WTC11 (cell line): ENCODE measurements at regions not wholly inside any gene's neighbourhood (a gene's known extent, or its start where the extent isn't known, plus 50 kb on each side); places are given as distances from the start of the nearest gene placed in this dataset.

Experiments
- ATAC-seq: fragments of 200-7000 bp; cut with Tn5 transposase; 2 replicates; pipeline ENCODE4 v1.10.0; 2021; ENCODE audit warnings: mild to moderate bottlenecking, moderate library complexity
- CTCF ChIA-PET: fragments of 300-600 bp; sonication (Branson Sonifier 250); formaldehyde crosslinking; loops from one replicate; lab custom pipeline; 2021; ENCODE audit warnings: antibody characterized with exemption; lab: Charles Lee
- POLR2A ChIA-PET: fragments of 350-600 bp; sonication (Branson Sonifier 250); formaldehyde crosslinking; loops from one replicate; lab custom pipeline; 2021; ENCODE audit warnings: antibody characterized with exemption; lab: Charles Lee
- DNase-seq: peaks from one replicate; pipeline ENCODE4 v3.0.0; 2021; ENCODE audit warnings: low spot score
- H3K27ac Mint-ChIP-seq: 2 replicates; pipeline ENCODE4 v1.8.0; 2021; ENCODE audit warnings: mixed read lengths
- H3K27me3 Mint-ChIP-seq: 2 replicates; pipeline ENCODE4 v1.8.0; 2021; ENCODE audit warnings: low read depth, mild to moderate bottlenecking, moderate library complexity, mixed read lengths
- H3K36me3 Mint-ChIP-seq: 2 replicates; pipeline ENCODE4 v1.8.0; 2021; ENCODE audit warnings: mixed read lengths
- H3K4me1 Mint-ChIP-seq: 2 replicates; pipeline ENCODE4 v1.8.0; 2022; ENCODE audit warnings: mixed read lengths
- H3K4me3 Mint-ChIP-seq: 2 replicates; pipeline ENCODE4 v1.8.0; 2021; ENCODE audit warnings: mild to moderate bottlenecking, moderate library complexity, mixed read lengths
- H3K9me3 Mint-ChIP-seq: 2 replicates; pipeline ENCODE4 v1.8.0; 2021; ENCODE audit warnings: mixed read lengths
- AR ChIP-seq: fragments of 250-450 bp; sonication (Bioruptor Pico); IDR thresholded peaks from 2 replicates; pipeline ENCODE4 v1.9.0; 2021; ENCODE audit warnings: mild to moderate bottlenecking
- CBFB ChIP-seq: sonication (generic); formaldehyde crosslinking; IDR thresholded peaks from 2 replicates; pipeline ENCODE4 v1.8.1; 2022; ENCODE audit warnings: mild to moderate bottlenecking, low read depth, missing genetic modification reagents
- ELF4 ChIP-seq: sonication (generic); formaldehyde crosslinking; IDR thresholded peaks from 2 replicates; pipeline ENCODE4 v1.8.1; 2022; ENCODE audit warnings: low read depth, mild to moderate bottlenecking, moderate library complexity, missing genetic modification reagents
- ESRRA ChIP-seq: sonication (generic); formaldehyde crosslinking; IDR thresholded peaks from 2 replicates; pipeline ENCODE4 v1.8.1; 2022; ENCODE audit warnings: mild to moderate bottlenecking, missing genetic modification reagents, borderline replicate concordance
- FOXJ3 ChIP-seq: sonication (generic); formaldehyde crosslinking; IDR thresholded peaks from 2 replicates; pipeline ENCODE4 v1.9.0; 2021; ENCODE audit warnings: missing genetic modification reagents, mild to moderate bottlenecking, borderline replicate concordance
- GABPB1 ChIP-seq: sonication (generic); formaldehyde crosslinking; IDR thresholded peaks from 2 replicates; pipeline ENCODE4 v1.8.1; 2023; ENCODE audit warnings: mild to moderate bottlenecking, missing genetic modification reagents
- GRHL2 ChIP-seq: fragments of 250-450 bp; sonication (Bioruptor Pico); IDR thresholded peaks from 2 replicates; pipeline ENCODE4 v1.8.0; 2022; ENCODE audit warnings: mild to moderate bottlenecking, moderate library complexity; ENCODE audit not compliant: insufficient replicate concordance, severe bottlenecking
- HMGA2 ChIP-seq: fragments of 250-450 bp; sonication (Bioruptor Pico); IDR thresholded peaks from 2 replicates; pipeline ENCODE4 v1.4.0; 2021; ENCODE audit warnings: mild to moderate bottlenecking, moderate library complexity
- HMGXB4 ChIP-seq: sonication (generic); formaldehyde crosslinking; IDR thresholded peaks from 2 replicates; pipeline ENCODE4 v1.8.1; 2023; ENCODE audit warnings: mild to moderate bottlenecking, moderate library complexity, missing genetic modification reagents
- JAZF1 ChIP-seq: fragments of 250-450 bp; sonication (Bioruptor Pico); IDR thresholded peaks from 2 replicates; pipeline ENCODE4 v1.9.0; 2021; ENCODE audit warnings: moderate library complexity, mild to moderate bottlenecking, inconsistent platforms
- JUN ChIP-seq: sonication (generic); formaldehyde crosslinking; IDR thresholded peaks from 2 replicates; pipeline ENCODE4 v1.8.0; 2023; ENCODE audit warnings: mild to moderate bottlenecking, missing genetic modification reagents
- MXD4 ChIP-seq: fragments of 250-450 bp; sonication (Bioruptor Pico); IDR thresholded peaks from 2 replicates; pipeline ENCODE4 v1.8.0; 2021; ENCODE audit warnings: mild to moderate bottlenecking, moderate library complexity, borderline replicate concordance
- MYBL2 ChIP-seq: sonication (generic); formaldehyde crosslinking; IDR thresholded peaks from 2 replicates; pipeline ENCODE4 v1.8.1; 2023; ENCODE audit warnings: mild to moderate bottlenecking, moderate library complexity, missing genetic modification reagents
- NR2C2 ChIP-seq: sonication (generic); formaldehyde crosslinking; IDR thresholded peaks from 2 replicates; pipeline ENCODE4 v1.8.0; 2022; ENCODE audit warnings: mild to moderate bottlenecking, missing genetic modification reagents
- OVOL2 ChIP-seq: fragments of 250-450 bp; sonication (Bioruptor Pico); IDR thresholded peaks from 2 replicates; pipeline ENCODE4 v1.9.0; 2021; ENCODE audit warnings: mild to moderate bottlenecking, borderline replicate concordance
- SMAD4 ChIP-seq: sonication (generic); formaldehyde crosslinking; IDR thresholded peaks from 2 replicates; pipeline ENCODE4 v1.8.0; 2022; ENCODE audit warnings: mild to moderate bottlenecking, missing genetic modification reagents
- SP1 ChIP-seq: sonication (generic); formaldehyde crosslinking; conservative IDR thresholded peaks from 2 replicates; pipeline ENCODE4 v1.8.1; 2022; ENCODE audit warnings: missing genetic modification reagents
- STAT6 ChIP-seq: sonication (generic); formaldehyde crosslinking; conservative IDR thresholded peaks from 2 replicates; pipeline ENCODE4 v1.8.1; 2023; ENCODE audit warnings: mild to moderate bottlenecking, low read depth, missing genetic modification reagents, moderate library complexity
- TP53 ChIP-seq: sonication (generic); formaldehyde crosslinking; IDR thresholded peaks from 2 replicates; pipeline ENCODE4 v1.8.1; 2023; ENCODE audit warnings: mild to moderate bottlenecking, missing genetic modification reagents
- ZNF416 ChIP-seq: fragments of 250-450 bp; sonication (Bioruptor Pico); IDR thresholded peaks from 2 replicates; pipeline ENCODE4 v1.9.0; 2021; ENCODE audit warnings: mild to moderate bottlenecking, inconsistent platforms
- ZNF671 ChIP-seq: fragments of 250-450 bp; sonication (Bioruptor Pico); IDR thresholded peaks from 2 replicates; pipeline ENCODE4 v1.8.0; 2021; ENCODE audit warnings: mild to moderate bottlenecking
- TF ChIP-seq, protein P1 (sequence below): sonication (generic); formaldehyde crosslinking; IDR thresholded peaks from 2 replicates; pipeline ENCODE4 v1.8.0; 2023; ENCODE audit warnings: mild to moderate bottlenecking, missing genetic modification reagents

GRCh38 chrX:145630081-145630480 lies 187.5 kb upstream of the SLITRK2 start:
- Mint-ChIP-seq H3K27me3 (no peaks in the 10 kb centered on the region; the same call in 1 of the 2 replicates), H3K27ac (no peak overlapping the region), H3K9me3 (peaks cover 56% of the 10 kb centered on the region), H3K4me3 (no peak overlapping the region), H3K4me1 (no peaks in the 10 kb centered on the region), H3K36me3 (peaks cover 40% of the 10 kb centered on the region)
- TF ChIP-seq FOXJ3 (no peak), ZNF416 (CRISPR knock-in tag) (no peak), JAZF1 (no peak), SMAD4 (CRISPR knock-in tag) (no peak), TP53 (CRISPR knock-in tag) (no peak)
- ATAC-seq (no peak), DNase-seq (no peak)
- ChIA-PET POLR2A (no interaction called here), CTCF (no interaction called here)

DNA sequence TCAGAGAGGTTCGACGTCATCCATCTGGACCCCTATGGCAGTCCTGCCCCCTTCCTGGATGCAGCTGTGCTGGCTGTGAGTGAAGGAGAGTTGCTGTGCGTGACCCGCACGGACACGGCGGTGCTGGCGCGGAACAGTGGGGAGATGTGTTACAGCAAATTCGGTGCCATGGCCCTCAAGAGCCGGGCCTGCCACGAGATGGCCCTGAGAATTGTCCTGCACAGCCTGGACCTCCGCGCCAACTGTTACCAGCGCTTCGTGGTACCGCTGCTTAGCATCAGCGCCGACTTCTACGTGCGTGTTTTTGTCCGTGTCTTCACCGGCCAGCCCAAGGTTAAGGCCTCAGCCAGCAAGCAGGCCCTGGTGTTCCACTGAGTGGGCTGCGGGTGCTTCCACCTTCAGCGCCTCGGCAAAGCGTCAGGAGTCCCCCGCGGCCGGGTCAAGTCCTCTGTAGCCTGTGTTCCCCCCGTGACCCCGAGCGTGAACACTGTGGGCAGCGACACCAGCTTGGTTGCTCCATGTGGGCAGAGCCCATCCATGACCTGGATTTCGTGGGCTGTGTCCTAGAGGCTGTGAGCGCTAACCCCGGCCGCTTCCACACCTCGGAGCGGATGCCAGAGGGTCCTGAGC lies 186.7 kb upstream of the SLITRK2 start:
- H3K36me3 Mint-ChIP-seq, result peaks cover 42% of the 10 kb centered on the region

GRCh38 chrX:145631461-145631951 lies 186.1 kb upstream of the SLITRK2 start:
- no peak overlapping the region for H3K4me3 Mint-ChIP-seq
- no peaks in the 10 kb centered on the region; the same call in 1 of the 2 replicates for H3K27me3 Mint-ChIP-seq
- POLR2A ChIA-PET, result no interaction called here
- no peak overlapping the region for H3K27ac Mint-ChIP-seq
- DNase-seq (no peak), ATAC-seq (no peak)
- CTCF ChIA-PET, result no interaction called here
- H3K36me3 Mint-ChIP-seq, result peaks cover 44% of the 10 kb centered on the region
- peaks cover 61% of the 10 kb centered on the region for H3K9me3 Mint-ChIP-seq
- H3K4me1 Mint-ChIP-seq, result no peaks in the 10 kb centered on the region
- no peak for TF ChIP-seq HMGXB4 (CRISPR knock-in tag)
- no peak for TF ChIP-seq GRHL2 (CRISPR knock-in tag)
- TF ChIP-seq ZNF671, result no peak
- no peak for TF ChIP-seq AR
- TF ChIP-seq MYBL2 (CRISPR knock-in tag), result no peak
- TF ChIP-seq CBFB (CRISPR knock-in tag), result no peak
- no peak for TF ChIP-seq HMGA2 (CRISPR knock-in tag)
- no peak for TF ChIP-seq OVOL2 (CRISPR knock-in tag)
- TF ChIP-seq, protein P1, sequence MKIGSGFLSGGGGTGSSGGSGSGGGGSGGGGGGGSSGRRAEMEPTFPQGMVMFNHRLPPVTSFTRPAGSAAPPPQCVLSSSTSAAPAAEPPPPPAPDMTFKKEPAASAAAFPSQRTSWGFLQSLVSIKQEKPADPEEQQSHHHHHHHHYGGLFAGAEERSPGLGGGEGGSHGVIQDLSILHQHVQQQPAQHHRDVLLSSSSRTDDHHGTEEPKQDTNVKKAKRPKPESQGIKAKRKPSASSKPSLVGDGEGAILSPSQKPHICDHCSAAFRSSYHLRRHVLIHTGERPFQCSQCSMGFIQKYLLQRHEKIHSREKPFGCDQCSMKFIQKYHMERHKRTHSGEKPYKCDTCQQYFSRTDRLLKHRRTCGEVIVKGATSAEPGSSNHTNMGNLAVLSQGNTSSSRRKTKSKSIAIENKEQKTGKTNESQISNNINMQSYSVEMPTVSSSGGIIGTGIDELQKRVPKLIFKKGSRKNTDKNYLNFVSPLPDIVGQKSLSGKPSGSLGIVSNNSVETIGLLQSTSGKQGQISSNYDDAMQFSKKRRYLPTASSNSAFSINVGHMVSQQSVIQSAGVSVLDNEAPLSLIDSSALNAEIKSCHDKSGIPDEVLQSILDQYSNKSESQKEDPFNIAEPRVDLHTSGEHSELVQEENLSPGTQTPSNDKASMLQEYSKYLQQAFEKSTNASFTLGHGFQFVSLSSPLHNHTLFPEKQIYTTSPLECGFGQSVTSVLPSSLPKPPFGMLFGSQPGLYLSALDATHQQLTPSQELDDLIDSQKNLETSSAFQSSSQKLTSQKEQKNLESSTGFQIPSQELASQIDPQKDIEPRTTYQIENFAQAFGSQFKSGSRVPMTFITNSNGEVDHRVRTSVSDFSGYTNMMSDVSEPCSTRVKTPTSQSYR (CRISPR knock-in tag), result no peak
- no peak for TF ChIP-seq ELF4 (CRISPR knock-in tag)
- TF ChIP-seq MXD4 (CRISPR knock-in tag), result no peak
- no peak for TF ChIP-seq NR2C2
- no peak for TF ChIP-seq JAZF1
- no peak for TF ChIP-seq SP1 (CRISPR knock-in tag)
- TF ChIP-seq ESRRA (CRISPR knock-in tag), result no peak
- TF ChIP-seq STAT6 (CRISPR knock-in tag), result no peak

More for the DNA sequence above, 186.7 kb upstream of the SLITRK2 start:
- no peaks in the 10 kb centered on the region for H3K4me1 Mint-ChIP-seq
- no peak overlapping the region for H3K4me3 Mint-ChIP-seq
- peaks cover 61% of the 10 kb centered on the region for H3K9me3 Mint-ChIP-seq
- DNase-seq, result no peak
- CTCF ChIA-PET, result no interaction called here
- no peak for ATAC-seq
- TF ChIP-seq GABPB1 (CRISPR knock-in tag) (no peak), JUN (CRISPR knock-in tag) (no peak)
- TF ChIP-seq, all 79 proteins: peak for 0
- POLR2A ChIA-PET, result no interaction called here
- no peaks in the 10 kb centered on the region; the same call in 1 of the 2 replicates for H3K27me3 Mint-ChIP-seq
- H3K27ac Mint-ChIP-seq, result no peak overlapping the region
